Vagina (tissue), 2 donors: ENCODE measurements at regions not wholly inside any gene's neighbourhood (a gene's known extent, or its start where the extent isn't known, plus 50 kb on each side); places are given as distances from the start of the nearest gene placed in this dataset.

Experiments
- POLR2A ChIP-seq, 2 donors: fragments of 450-650 bp; IDR thresholded peaks; one replicate each; pipeline ENCODE4 v1.6.1; 2017; ENCODE audit warnings: antibody characterized with exemption in 2 of 2, mild to moderate bottlenecking in 2 of 2, moderate library complexity in 2 of 2
- POLR2AphosphoS5 ChIP-seq, 2 donors: sonication (generic); formaldehyde crosslinking; IDR thresholded peaks; one replicate each; pipeline ENCODE4 v1.9.0; 2017; ENCODE audit warnings: antibody characterized with exemption in 2 of 2, mild to moderate bottlenecking in 2 of 2, low read depth in 1 of 2; ENCODE audit not compliant: insufficient read depth in 1 of 2
- TF ChIP-seq, protein P1 (sequence below), 3 experiments: fragments of 450-650 bp in 2 of 3; fragments of 200-600 bp in 1 of 3; sonication (generic) in 1 of 3; IDR thresholded peaks; one replicate each; pipeline ENCODE4 v1.5.1; 2017 to 2019; ENCODE audit warnings: antibody characterized with exemption in 3 of 3, mild to moderate bottlenecking in 2 of 3, moderate library complexity in 2 of 3

DNA sequence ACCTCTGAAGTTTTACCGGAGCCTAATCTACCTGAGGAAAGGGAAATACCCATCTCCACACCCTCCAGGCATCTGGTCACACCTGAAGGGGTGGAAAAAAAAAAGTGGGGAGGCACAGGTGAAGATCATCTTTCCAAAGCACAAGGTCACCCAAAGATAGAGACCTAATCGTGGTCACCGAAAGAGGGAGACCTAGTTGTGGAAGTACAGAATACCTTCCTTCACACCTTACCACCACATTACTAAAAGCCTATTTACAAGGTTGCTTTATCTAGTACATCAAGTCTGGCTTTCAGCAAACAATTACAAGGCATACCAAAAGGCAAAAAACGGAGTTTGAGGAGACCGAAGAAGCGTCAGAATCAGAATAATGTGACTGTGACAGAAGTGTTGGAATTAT lies 110.0 kb upstream of the ARPP21 start:
- TF ChIP-seq, protein P1, sequence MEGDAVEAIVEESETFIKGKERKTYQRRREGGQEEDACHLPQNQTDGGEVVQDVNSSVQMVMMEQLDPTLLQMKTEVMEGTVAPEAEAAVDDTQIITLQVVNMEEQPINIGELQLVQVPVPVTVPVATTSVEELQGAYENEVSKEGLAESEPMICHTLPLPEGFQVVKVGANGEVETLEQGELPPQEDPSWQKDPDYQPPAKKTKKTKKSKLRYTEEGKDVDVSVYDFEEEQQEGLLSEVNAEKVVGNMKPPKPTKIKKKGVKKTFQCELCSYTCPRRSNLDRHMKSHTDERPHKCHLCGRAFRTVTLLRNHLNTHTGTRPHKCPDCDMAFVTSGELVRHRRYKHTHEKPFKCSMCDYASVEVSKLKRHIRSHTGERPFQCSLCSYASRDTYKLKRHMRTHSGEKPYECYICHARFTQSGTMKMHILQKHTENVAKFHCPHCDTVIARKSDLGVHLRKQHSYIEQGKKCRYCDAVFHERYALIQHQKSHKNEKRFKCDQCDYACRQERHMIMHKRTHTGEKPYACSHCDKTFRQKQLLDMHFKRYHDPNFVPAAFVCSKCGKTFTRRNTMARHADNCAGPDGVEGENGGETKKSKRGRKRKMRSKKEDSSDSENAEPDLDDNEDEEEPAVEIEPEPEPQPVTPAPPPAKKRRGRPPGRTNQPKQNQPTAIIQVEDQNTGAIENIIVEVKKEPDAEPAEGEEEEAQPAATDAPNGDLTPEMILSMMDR (IDR thresholded peaks at IDR 0.05), result no peak
- no peak for TF ChIP-seq POLR2AphosphoS5 (IDR thresholded peaks at IDR 0.05; ENCODE audit: insufficient read depth in 1 of 2, low read depth in 1 of 2)
- no peak for TF ChIP-seq POLR2A (IDR thresholded peaks at IDR 0.05)
